Activated naive CD4-positive, alpha-beta T cell treated with anti-CD3 and anti-CD28 coated beads for 36 hours (primary cell): ENCODE measurements at regions not wholly inside any gene's neighbourhood (a gene's known extent, or its start where the extent isn't known, plus 50 kb on each side); places are given as distances from the start of the nearest gene placed in this dataset.

Source experiments
- CTCF ChIA-PET: fragments of 350-600 bp; sonication (Branson Sonifier 250); formaldehyde crosslinking; loops from one replicate; lab custom pipeline; 2021; ENCODE audit warnings: antibody characterized with exemption; lab: Charles Lee
- DNase-seq: peaks from one replicate; pipeline ENCODE4 v3.0.0-alpha.2; 2020
- H3K27ac Mint-ChIP-seq: one replicate; pipeline ENCODE4 v1.8.0; 2021; ENCODE audit warnings: mild to moderate bottlenecking, mixed read lengths
- H3K27me3 Mint-ChIP-seq: one replicate; pipeline ENCODE4 v1.8.0; 2021; ENCODE audit warnings: low read depth, mixed read lengths
- H3K36me3 Mint-ChIP-seq: one replicate; pipeline ENCODE4 v1.8.0; 2021; ENCODE audit warnings: low read depth, mixed read lengths
- H3K4me1 Mint-ChIP-seq: one replicate; pipeline ENCODE4 v1.8.0; 2021; ENCODE audit warnings: low read depth, mixed read lengths
- H3K4me3 Mint-ChIP-seq: one replicate; pipeline ENCODE4 v1.8.0; 2021; ENCODE audit warnings: mild to moderate bottlenecking, moderate library complexity, mixed read lengths
- H3K9me3 Mint-ChIP-seq: one replicate; pipeline ENCODE4 v1.8.0; 2021; ENCODE audit warnings: mixed read lengths
- intact Hi-C: fragments of 100-400 bp; cut with micrococcal nuclease; formaldehyde crosslinking; loops from one replicate; pipeline ENCODE4 v1.15.1; 2023

DNA sequence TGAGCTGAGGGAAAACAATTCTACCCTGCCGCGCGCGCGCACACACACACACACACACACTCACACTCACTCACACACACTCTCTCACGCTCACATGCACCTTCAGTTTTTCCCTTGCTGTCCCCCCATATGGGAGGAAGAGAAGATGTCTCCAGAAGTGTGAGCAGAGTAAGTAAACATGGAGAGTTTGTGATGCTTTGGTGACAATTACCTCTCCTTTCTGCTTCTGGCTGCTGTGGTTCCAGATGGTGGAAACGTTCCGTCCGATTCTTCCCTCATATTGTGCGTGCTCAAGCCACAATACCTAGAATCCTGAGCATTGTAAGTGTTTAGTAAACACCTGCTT, 86.7 kb downstream of the LINC00237 start:
- CTCF ChIA-PET: no interaction called here
- DNase-seq: no peak
- Mint-ChIP-seq H3K27me3 (peaks cover 34% of the 10 kb centered on the region), H3K4me1 (no peaks in the 10 kb centered on the region), H3K9me3 (no peaks in the 10 kb centered on the region), H3K4me3 (no peak overlapping the region), H3K27ac (no peak overlapping the region), H3K36me3 (no peaks in the 10 kb centered on the region)
- intact Hi-C loops: no loop called here

DNA sequence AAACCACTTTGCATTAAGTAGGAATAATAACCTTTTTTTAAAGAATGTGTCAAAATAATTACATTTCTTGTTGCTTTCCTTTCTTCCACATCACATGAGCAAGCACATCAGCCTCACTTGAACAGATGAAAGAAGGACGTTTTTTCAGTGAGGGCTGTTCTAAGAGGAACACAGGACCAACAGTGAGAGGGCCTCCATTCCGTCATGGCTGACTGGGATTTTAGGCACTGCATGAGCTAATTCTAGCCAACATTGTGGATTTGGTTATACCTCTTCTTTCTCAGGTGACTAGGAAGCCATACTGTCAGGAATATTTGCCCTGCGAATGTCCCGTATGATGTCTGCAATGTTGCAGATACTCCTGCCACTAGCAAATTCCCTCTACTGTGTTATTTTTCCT, 87.6 kb downstream of the LINC00237 start:
- Mint-ChIP-seq H3K27ac (no peak overlapping the region), H3K9me3 (no peaks in the 10 kb centered on the region), H3K4me1 (no peaks in the 10 kb centered on the region), H3K36me3 (no peaks in the 10 kb centered on the region), H3K4me3 (no peak overlapping the region), H3K27me3 (peaks cover 36% of the 10 kb centered on the region)
- CTCF ChIA-PET: no interaction called here
- no peak for DNase-seq
- intact Hi-C loops: no loop called here

DNA sequence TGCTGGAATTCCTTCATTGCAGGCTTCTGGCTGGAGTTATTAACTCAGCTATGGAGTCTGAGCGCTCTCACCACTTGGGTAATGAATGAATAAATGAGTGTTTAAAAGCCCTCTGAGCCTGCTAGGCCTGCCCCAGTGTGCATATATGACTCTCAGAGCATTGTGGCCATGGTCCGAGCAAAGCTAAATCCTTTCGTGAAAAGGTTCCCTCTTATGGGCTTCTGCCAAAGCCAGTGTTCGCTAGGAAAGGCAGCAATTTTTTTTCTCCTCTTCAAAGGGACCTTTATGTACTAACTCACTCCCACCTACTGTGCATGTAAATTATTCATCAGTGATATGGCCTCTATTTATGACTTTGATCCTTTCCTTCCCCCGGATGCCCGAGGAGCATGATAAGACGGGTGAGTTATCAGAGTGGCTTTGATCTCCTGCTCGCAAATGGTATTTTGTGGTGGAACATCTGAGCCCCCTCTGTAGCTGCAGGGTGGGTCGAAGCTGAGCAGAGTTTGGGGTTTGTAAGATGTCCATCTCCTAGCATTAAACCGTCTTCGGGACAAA, 88.6 kb downstream of the LINC00237 start:
- no peaks in the 10 kb centered on the region for H3K36me3 Mint-ChIP-seq
- no peak overlapping the region for H3K27ac Mint-ChIP-seq
- peaks cover 36% of the 10 kb centered on the region for H3K27me3 Mint-ChIP-seq
- no peak overlapping the region for H3K4me3 Mint-ChIP-seq
- H3K4me1 Mint-ChIP-seq: no peaks in the 10 kb centered on the region
- CTCF ChIA-PET: no interaction called here
- intact Hi-C loops: no loop called here
- DNase-seq: no peak
- H3K9me3 Mint-ChIP-seq: no peaks in the 10 kb centered on the region

DNA sequence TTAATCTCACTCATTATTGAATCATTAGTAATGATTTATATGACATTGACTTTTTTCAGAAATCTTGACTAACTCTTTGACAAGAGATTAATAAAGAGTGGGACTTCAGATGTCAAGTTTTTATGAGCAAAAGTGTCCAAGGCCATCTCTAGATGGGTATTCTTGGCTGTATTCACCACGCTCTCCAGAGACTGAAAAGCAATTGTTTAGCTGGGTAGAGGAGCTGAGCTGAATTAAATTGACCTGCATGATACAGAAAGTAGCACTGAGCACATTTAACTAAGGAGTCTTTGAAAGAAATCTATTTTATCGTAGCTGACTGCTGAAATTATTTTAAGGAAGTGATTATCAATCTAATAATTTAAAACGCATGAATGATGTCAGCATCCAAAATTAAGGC, 89.4 kb downstream of the LINC00237 start:
- DNase-seq: no peak
- H3K27me3 Mint-ChIP-seq: peaks cover 39% of the 10 kb centered on the region
- intact Hi-C loops: no loop called here
- no peak overlapping the region for H3K4me3 Mint-ChIP-seq
- no peak overlapping the region for H3K27ac Mint-ChIP-seq
- H3K36me3 Mint-ChIP-seq: no peaks in the 10 kb centered on the region
- no peaks in the 10 kb centered on the region for H3K9me3 Mint-ChIP-seq
- no peaks in the 10 kb centered on the region for H3K4me1 Mint-ChIP-seq
- CTCF ChIA-PET: no interaction called here

DNA sequence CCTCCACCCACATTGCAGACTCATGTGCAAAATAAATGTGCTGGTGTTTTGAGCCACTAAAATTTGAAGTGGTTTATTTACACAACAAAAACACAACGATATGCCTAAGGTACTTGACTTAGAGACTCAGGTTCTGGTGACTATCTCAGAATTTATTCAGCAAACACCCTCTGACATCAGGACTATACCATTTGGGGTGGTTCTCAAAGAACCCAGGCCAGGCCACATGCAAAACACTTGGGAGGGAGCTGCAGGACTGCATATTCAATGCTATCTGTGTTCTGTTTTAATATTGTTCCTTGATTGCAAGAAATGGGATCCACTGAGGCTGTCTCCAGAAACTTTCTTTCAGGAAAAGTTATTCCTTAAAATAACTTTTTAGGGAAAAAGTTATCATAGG, 91.6 kb downstream of the LINC00237 start:
- CTCF ChIA-PET: no interaction called here
- no peak overlapping the region for H3K4me3 Mint-ChIP-seq
- H3K36me3 Mint-ChIP-seq: no peaks in the 10 kb centered on the region
- peaks cover 21% of the 10 kb centered on the region for H3K27me3 Mint-ChIP-seq
- no peaks in the 10 kb centered on the region for H3K9me3 Mint-ChIP-seq
- H3K4me1 Mint-ChIP-seq: no peaks in the 10 kb centered on the region
- intact Hi-C loops: no loop called here
- no peak for DNase-seq
- no peak overlapping the region for H3K27ac Mint-ChIP-seq

DNA sequence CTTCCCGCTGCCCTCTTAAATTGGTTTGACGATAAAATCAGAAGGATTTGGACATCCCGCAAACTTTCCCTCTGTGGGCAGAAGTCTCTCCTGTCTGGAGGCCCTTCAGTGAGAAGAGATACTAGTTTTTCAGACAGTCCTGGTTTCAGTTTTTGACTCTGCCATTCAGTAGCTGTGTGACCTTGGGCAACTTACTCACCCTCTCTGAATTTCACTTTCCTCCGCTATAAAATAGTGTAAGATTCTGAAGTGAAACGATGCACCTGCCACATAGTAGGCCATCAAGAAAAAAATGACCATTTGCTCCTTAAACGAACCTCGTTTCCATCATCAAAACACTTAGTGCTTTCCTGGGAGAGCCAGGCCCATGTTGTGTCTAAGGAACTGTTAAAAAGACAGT, 97.2 kb downstream of the LINC00237 start:
- Mint-ChIP-seq H3K4me3 (no peak overlapping the region), H3K4me1 (no peaks in the 10 kb centered on the region), H3K36me3 (no peaks in the 10 kb centered on the region), H3K9me3 (no peaks in the 10 kb centered on the region), H3K27ac (no peak overlapping the region), H3K27me3 (peaks cover 12% of the 10 kb centered on the region)
- no peak for DNase-seq
- intact Hi-C loops: no loop called here
- CTCF ChIA-PET: no interaction called here

DNA sequence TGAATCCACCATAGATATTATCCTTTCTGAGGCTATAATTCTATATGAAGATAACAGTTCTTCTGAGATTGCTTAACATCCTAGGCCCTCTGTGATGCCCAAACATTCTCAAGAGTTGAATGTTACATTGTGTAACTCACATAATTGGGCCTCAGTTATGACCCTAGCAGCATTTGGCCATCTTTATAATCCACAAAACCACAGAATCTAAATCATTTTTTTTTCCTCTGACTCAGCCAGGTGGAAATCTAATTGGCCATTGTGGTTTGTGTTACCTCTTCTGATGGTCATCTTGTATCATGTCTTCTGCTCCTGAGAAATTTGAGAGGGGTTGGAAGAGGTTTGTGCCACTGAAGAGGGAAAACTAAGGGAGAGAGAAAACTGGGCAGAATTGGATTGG, 99.5 kb downstream of the LINC00237 start:
- no peaks in the 10 kb centered on the region for H3K4me1 Mint-ChIP-seq
- H3K36me3 Mint-ChIP-seq: no peaks in the 10 kb centered on the region
- H3K4me3 Mint-ChIP-seq: no peak overlapping the region
- intact Hi-C loops: no loop called here
- no peak for DNase-seq
- no peak overlapping the region for H3K27ac Mint-ChIP-seq
- H3K27me3 Mint-ChIP-seq: peaks cover 8% of the 10 kb centered on the region
- CTCF ChIA-PET: interaction anchor here (0.6 kb wide), 1 partner anchor 70 kb away, joined by 3 read pairs; no protein-coding TSS in a partner anchor
- H3K9me3 Mint-ChIP-seq: no peaks in the 10 kb centered on the region

DNA sequence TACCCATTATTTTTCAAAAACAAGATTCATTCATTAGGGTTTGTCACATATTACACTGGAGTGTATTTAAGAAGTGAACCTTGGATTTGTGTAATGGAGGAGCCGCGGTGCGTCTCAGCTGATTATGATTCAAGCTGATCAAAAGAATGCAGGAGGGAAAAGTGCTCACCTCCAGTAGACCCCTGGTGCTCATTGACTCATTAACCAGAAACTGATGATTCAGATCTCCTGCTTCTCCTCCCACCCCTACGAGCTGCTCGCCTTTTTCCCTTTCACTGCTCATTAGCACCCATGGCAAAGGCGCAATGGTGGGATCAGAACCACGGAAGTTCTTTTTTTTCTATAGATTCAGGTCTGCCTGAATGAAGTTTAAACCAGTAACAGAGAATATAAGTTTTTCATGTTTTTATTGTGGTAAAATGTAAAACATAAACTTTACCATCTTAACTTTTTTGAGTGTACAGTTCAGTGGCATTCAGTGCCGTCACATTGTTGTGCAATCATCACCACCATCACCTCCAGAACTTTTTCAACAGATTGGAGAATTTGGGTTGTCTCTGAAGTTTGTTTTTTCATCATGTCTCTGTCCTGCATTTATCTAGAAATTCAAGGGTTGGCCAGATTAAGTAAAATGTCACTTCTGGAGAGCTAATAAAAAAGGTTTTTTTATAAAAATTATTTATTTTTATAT, 101.6 kb downstream of the LINC00237 start:
- DNase-seq: no peak
- CTCF ChIA-PET: no interaction called here
- Mint-ChIP-seq H3K27ac (no peak overlapping the region), H3K36me3 (no peaks in the 10 kb centered on the region), H3K9me3 (no peaks in the 10 kb centered on the region), H3K4me3 (no peak overlapping the region), H3K27me3 (peaks cover 9% of the 10 kb centered on the region), H3K4me1 (no peaks in the 10 kb centered on the region)
- intact Hi-C loops: no loop called here

DNA sequence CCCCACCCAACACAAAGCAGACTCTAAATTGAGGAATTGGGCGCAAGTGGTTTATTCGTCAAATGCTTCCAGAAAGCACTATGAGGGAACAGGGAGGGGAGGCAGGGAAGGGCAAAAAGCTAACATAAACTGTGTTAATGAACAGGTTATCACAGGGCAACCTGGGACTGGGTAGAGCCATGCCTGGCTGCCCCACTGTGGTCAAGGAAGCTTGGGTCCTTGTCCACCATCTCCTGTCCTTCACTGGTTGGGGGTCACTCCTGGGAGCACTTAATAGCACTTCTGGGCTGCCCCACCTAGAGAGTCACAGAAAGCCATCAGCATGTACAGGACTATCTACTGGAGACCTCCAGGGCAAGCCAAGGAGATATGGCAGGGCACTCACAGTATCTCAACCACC, 102.3 kb downstream of the LINC00237 start:
- Mint-ChIP-seq H3K27ac (no peak overlapping the region), H3K9me3 (no peaks in the 10 kb centered on the region), H3K4me3 (no peak overlapping the region), H3K36me3 (no peaks in the 10 kb centered on the region), H3K4me1 (no peaks in the 10 kb centered on the region), H3K27me3 (peaks cover 12% of the 10 kb centered on the region)
- DNase-seq: no peak
- intact Hi-C loops: no loop called here
- CTCF ChIA-PET: interaction anchor here (0.5 kb wide), 1 partner anchor 409 kb away, joined by 3 read pairs; no protein-coding TSS in a partner anchor

DNA sequence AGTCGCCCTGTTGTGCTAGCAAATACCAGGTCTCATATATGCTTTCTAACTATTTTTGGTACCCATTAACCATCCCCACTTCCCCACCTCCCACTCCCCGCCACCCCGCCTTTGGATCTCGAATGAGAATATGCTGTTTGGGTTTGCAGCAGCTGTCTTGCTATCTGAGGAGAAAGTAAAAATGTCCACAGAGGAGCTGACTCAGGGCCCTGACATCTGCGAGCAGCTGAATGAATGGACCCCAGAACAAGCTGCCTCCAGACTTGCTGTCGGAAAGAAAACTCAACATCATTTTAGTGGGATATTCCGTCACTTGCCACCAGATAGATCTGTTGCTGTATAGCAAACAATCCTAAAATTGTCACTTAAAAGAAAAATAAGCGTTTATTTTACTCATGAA, 103.7 kb downstream of the LINC00237 start:
- Mint-ChIP-seq H3K27ac (no peak overlapping the region), H3K9me3 (no peaks in the 10 kb centered on the region), H3K36me3 (no peaks in the 10 kb centered on the region), H3K27me3 (peaks cover 13% of the 10 kb centered on the region), H3K4me3 (no peak overlapping the region), H3K4me1 (no peaks in the 10 kb centered on the region)
- CTCF ChIA-PET: no interaction called here
- no peak for DNase-seq
- intact Hi-C loops: no loop called here

DNA sequence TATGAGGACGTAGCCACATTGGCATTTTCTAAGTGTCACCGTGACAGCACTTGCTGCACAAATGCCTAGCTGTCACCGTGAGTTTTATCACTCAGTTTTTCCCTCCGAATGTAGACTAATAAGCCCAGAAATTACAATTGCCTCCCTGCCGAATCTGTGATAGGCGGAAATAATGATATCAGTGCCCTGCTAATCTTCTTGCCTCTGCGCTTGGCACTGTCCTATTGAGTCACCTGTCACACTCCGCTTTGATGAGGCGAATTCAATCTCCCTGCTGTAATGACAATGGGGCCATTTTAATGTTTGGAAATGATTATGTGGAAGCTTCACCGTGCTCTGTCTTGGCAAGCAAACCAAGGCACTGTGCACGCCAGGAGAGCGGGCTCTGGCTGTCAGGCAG, 112.8 kb downstream of the LINC00237 start:
- no peaks in the 10 kb centered on the region for H3K4me1 Mint-ChIP-seq
- H3K36me3 Mint-ChIP-seq: no peaks in the 10 kb centered on the region
- H3K4me3 Mint-ChIP-seq: no peak overlapping the region
- no peak for DNase-seq
- intact Hi-C loops: loop anchor here (10.0 kb wide), 1 partner anchor 59 kb away; no protein-coding TSS in a partner anchor
- CTCF ChIA-PET: no interaction called here
- H3K27ac Mint-ChIP-seq: no peak overlapping the region
- H3K27me3 Mint-ChIP-seq: peaks cover 13% of the 10 kb centered on the region
- H3K9me3 Mint-ChIP-seq: no peaks in the 10 kb centered on the region

DNA sequence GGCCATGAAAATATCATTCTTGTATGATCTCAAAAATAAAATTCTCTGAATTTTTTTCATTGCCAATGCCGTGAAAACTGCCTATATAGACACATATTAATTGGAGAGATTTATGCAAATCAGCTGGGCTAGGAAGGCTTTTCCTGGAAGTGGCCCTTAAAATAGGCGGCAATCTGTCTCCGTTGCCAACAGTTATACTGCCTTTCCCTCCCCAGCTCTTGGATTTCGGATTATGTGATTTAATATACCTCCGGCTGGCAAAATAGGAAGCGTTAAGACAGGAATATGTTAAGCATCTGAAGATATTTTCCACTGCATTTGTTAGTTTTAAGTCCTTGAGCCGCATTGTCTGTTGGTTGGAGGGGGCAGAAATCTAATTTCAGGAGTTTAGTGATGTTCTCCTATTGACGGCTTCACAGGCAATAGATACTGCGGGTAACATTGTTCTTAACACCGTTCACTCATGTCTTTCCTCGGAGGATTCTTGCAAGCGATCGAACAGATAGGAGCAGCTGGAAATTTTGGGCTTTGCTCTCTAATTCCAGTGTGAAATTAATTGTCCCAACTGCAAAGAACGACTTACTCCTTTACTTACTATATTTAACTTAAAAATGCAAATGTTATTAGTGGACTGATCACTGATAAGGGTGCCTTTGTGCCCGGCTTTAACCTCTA, 113.3 kb downstream of the LINC00237 start:
- Mint-ChIP-seq H3K27ac (no peak overlapping the region), H3K9me3 (no peaks in the 10 kb centered on the region), H3K4me1 (no peaks in the 10 kb centered on the region), H3K36me3 (no peaks in the 10 kb centered on the region), H3K27me3 (peaks cover 13% of the 10 kb centered on the region), H3K4me3 (no peak overlapping the region)
- intact Hi-C loops: loop anchor here (10.0 kb wide), 1 partner anchor 58 kb away; no protein-coding TSS in a partner anchor
- DNase-seq: no peak
- CTCF ChIA-PET: no interaction called here

DNA sequence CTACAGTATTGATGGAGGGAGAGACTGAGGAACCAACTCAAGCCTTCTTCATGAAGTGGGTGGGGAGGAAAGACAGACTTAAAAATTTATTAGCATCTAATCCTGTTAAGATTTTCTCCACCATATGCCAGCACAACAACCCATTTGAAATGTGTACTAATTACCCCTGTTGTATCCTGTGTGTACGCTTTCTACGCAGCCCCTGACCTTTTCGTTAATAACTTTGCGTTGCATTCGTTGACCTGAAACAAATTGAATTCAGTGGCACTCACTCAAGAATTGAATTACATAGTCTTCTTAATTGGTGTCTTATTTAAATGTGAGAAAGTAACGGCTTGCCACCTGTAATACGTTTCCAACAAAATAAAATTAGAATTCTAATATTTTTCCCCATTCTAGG, 113.9 kb downstream of the LINC00237 start:
- CTCF ChIA-PET: no interaction called here
- intact Hi-C loops: loop anchor here (10.0 kb wide), 1 partner anchor 57 kb away; no protein-coding TSS in a partner anchor
- no peaks in the 10 kb centered on the region for H3K9me3 Mint-ChIP-seq

More for the DNA sequence above, 113.9 kb downstream of the LINC00237 start:
- H3K4me3 Mint-ChIP-seq: no peak overlapping the region
- no peak for DNase-seq
- H3K36me3 Mint-ChIP-seq: no peaks in the 10 kb centered on the region
- no peak overlapping the region for H3K27ac Mint-ChIP-seq
- peaks cover 13% of the 10 kb centered on the region for H3K27me3 Mint-ChIP-seq
- no peaks in the 10 kb centered on the region for H3K4me1 Mint-ChIP-seq
